Nephron progenitor cell (in vitro differentiated cells): ENCODE measurements at regions not wholly inside any gene's neighbourhood (a gene's known extent, or its start where the extent isn't known, plus 50 kb on each side); places are given as distances from the start of the nearest gene placed in this dataset.

ENCODE experiments used
- DNase-seq: peaks from one replicate; pipeline ENCODE4 v3.0.0; 2021
- H3K27ac Mint-ChIP-seq: 2 replicates; pipeline ENCODE4 v1.8.0; 2021; ENCODE audit warnings: mild to moderate bottlenecking, moderate library complexity, mixed read lengths
- H3K27me3 Mint-ChIP-seq: 2 replicates; pipeline ENCODE4 v1.8.0; 2021; ENCODE audit warnings: mild to moderate bottlenecking, low read depth, mixed read lengths; ENCODE audit not compliant: poor library complexity
- H3K36me3 Mint-ChIP-seq: 2 replicates; pipeline ENCODE4 v1.8.0; 2021; ENCODE audit warnings: low read depth, mixed read lengths
- H3K4me1 Mint-ChIP-seq: 2 replicates; pipeline ENCODE4 v1.8.0; 2021; ENCODE audit warnings: mixed read lengths
- H3K4me3 Mint-ChIP-seq: 2 replicates; pipeline ENCODE4 v1.8.0; 2021; ENCODE audit warnings: mild to moderate bottlenecking, moderate library complexity, mixed read lengths
- H3K9me3 Mint-ChIP-seq: 2 replicates; pipeline ENCODE4 v1.8.0; 2021; ENCODE audit warnings: mild to moderate bottlenecking, moderate library complexity, mixed read lengths
- CTCF ChIP-seq: fragments of 200-600 bp; sonication (generic); IDR thresholded peaks from 2 replicates; pipeline ENCODE4 v1.5.0; 2021; ENCODE audit warnings: antibody characterized with exemption

DNA sequence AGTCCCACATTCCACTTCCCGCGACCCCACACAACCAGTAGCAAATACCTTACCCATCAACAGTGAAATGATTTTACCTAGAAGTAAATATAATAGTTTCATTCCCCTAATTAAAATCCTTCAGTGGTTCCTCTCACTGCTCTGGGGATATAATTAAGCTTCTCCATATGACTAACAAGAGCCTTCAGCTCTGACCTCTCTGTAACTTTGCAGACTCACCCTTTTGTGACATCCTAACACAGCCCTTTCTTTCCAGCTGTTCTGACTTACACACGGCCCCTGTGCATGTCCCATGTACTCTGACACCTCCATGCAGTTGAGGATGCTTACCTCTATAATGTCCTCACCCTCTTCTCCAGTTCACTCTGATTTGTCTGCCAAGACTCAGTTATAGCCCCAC lies 137.3 kb upstream of the SPAG17 start:
- no peak for TF ChIP-seq CTCF
- Mint-ChIP-seq H3K36me3 (no peaks in the 10 kb centered on the region), H3K27me3 (peaks cover 8% of the 10 kb centered on the region), H3K4me1 (peaks cover 21% of the 10 kb centered on the region), H3K9me3 (peaks cover 11% of the 10 kb centered on the region), H3K4me3 (no peak overlapping the region), H3K27ac (peak overlapping the region; percentile 4)
- no peak for DNase-seq

DNA sequence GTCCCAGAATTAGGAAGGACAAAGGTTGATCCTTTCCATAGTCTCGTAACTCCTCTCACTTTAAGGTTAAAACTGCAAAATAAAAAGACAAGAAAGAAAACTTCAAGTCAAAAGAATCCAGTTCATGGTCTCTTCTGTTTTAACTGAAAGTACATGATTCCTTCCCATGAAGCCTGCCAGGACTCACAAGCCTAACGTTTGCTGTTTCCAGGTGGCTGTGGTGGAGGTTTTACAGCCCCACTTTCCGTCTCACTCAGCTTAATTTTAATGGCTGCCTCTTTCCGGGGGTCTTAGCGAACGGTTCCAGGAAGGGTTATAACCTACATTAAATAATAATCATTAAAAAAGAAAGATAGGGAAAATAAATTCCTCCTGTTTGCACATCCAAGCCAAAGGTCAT lies 136.8 kb upstream of the SPAG17 start:
- DNase-seq, result no peak
- peak overlapping the region; percentile 4 for H3K27ac Mint-ChIP-seq
- H3K27me3 Mint-ChIP-seq, result peaks cover 8% of the 10 kb centered on the region
- H3K9me3 Mint-ChIP-seq, result peaks cover 11% of the 10 kb centered on the region
- no peak for TF ChIP-seq CTCF
- peaks cover 22% of the 10 kb centered on the region for H3K4me1 Mint-ChIP-seq
- no peak overlapping the region for H3K4me3 Mint-ChIP-seq
- no peaks in the 10 kb centered on the region for H3K36me3 Mint-ChIP-seq

- no peak overlapping the region for H3K4me3 Mint-ChIP-seq
- DNase-seq, result no peak
- peaks cover 18% of the 10 kb centered on the region for H3K9me3 Mint-ChIP-seq
These were observed 133.0 kb upstream of the SPAG17 start for GRCh38 chr1:118317842-118318614.

DNA sequence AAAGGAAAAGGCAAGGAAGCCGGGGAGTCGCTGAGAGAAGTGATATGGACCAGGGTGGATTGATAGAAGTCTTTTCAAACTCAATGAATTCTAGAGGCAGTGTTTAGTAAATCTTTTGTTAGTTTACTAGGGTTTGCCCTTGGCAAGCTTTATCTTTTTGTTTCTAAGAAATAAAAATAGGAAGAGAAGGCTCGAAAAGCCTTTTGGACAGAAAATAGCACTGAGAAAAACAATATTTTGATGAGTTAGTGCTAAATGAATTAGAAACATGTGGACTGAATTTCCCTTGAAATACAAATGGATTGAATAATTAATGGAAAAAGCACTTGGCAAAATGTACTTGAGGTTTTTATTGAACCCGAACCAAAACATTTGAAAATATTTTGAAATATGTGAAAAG lies 121.8 kb upstream of the SPAG17 start:
- Mint-ChIP-seq H3K27ac (no peak overlapping the region), H3K36me3 (no peaks in the 10 kb centered on the region), H3K27me3 (peaks cover 5% of the 10 kb centered on the region), H3K9me3 (no peaks in the 10 kb centered on the region), H3K4me3 (no peak overlapping the region), H3K4me1 (peaks cover 35% of the 10 kb centered on the region)
- TF ChIP-seq CTCF, result no peak
- no peak for DNase-seq

More at GRCh38 chr1:118317842-118318614, 133.0 kb upstream of the SPAG17 start:
- H3K27ac Mint-ChIP-seq, result peak overlapping the region; percentile 19
- H3K4me1 Mint-ChIP-seq, result peaks cover 22% of the 10 kb centered on the region
- TF ChIP-seq CTCF, result no peak
- no peaks in the 10 kb centered on the region for H3K36me3 Mint-ChIP-seq
- peaks cover 6% of the 10 kb centered on the region for H3K27me3 Mint-ChIP-seq

- H3K36me3 Mint-ChIP-seq, result no peaks in the 10 kb centered on the region
- peak; percentile 56 for TF ChIP-seq CTCF
- DNase-seq, result no peak
- H3K27ac Mint-ChIP-seq, result no peak overlapping the region
- peaks cover 8% of the 10 kb centered on the region for H3K27me3 Mint-ChIP-seq
- H3K9me3 Mint-ChIP-seq, result no peaks in the 10 kb centered on the region
- H3K4me1 Mint-ChIP-seq, result peaks cover 55% of the 10 kb centered on the region
- no peak overlapping the region for H3K4me3 Mint-ChIP-seq
These were observed 119.8 kb upstream of the SPAG17 start for GRCh38 chr1:118304722-118305359.
